ENCODE measurements at regions not wholly inside any gene's neighbourhood (a gene's known extent, or its start where the extent isn't known, plus 50 kb on each side); places are given as distances from the start of the nearest gene placed in this dataset.

- H3K27me3 ChIP-seq: no peaks in the 10 kb centered on the region
- no peak for TF ChIP-seq CTCF (IDR thresholded peaks at IDR 0.05)
- H3K9me3 ChIP-seq: no peaks in the 10 kb centered on the region
- intact Hi-C loops (cut with DNase I): no loop called here
- H3K27ac ChIP-seq: no peak overlapping the region
- H3K36me3 ChIP-seq: no peaks in the 10 kb centered on the region
- DNase-seq (no peak), ATAC-seq (no peak)
- H3K4me1 ChIP-seq: no peaks in the 10 kb centered on the region
- H3K4me3 ChIP-seq: no peak overlapping the region
These were observed 447.8 kb downstream of the INHBA start for GRCh38 chr7:41255113-41255512.

- TF ChIP-seq CTCF (IDR thresholded peaks at IDR 0.05): no peak
- H3K9me3 ChIP-seq: no peaks in the 10 kb centered on the region
- no peak overlapping the region for H3K4me3 ChIP-seq
- no peaks in the 10 kb centered on the region for H3K36me3 ChIP-seq
- intact Hi-C loops (cut with DNase I): no loop called here
- ATAC-seq (no peak), DNase-seq (no peak)
- no peaks in the 10 kb centered on the region for H3K4me1 ChIP-seq
- H3K27ac ChIP-seq: no peak overlapping the region
- H3K27me3 ChIP-seq: no peaks in the 10 kb centered on the region
These were observed 449.9 kb downstream of the INHBA start for GRCh38 chr7:41252957-41253356.

GRCh38 chr7:41252551-41252950 is 450.3 kb downstream of the INHBA start:
- no peak for ATAC-seq
- H3K9me3 ChIP-seq: no peaks in the 10 kb centered on the region
- no peaks in the 10 kb centered on the region for H3K36me3 ChIP-seq
- no peaks in the 10 kb centered on the region for H3K4me1 ChIP-seq
- intact Hi-C loops (cut with DNase I): no loop called here
- no peak for DNase-seq
- H3K27me3 ChIP-seq: no peaks in the 10 kb centered on the region
- no peak overlapping the region for H3K27ac ChIP-seq
- H3K4me3 ChIP-seq: no peak overlapping the region
- TF ChIP-seq CTCF (IDR thresholded peaks at IDR 0.05): no peak

- Histone ChIP-seq H3K27ac (no peak overlapping the region), H3K36me3 (no peaks in the 10 kb centered on the region), H3K9me3 (no peaks in the 10 kb centered on the region), H3K4me1 (no peaks in the 10 kb centered on the region), H3K27me3 (no peaks in the 10 kb centered on the region), H3K4me3 (no peak overlapping the region)
- intact Hi-C loops (cut with DNase I): no loop called here
- ATAC-seq: no peak
- no peak for TF ChIP-seq CTCF (IDR thresholded peaks at IDR 0.05)
- no peak for DNase-seq
These were observed 455.6 kb downstream of the INHBA start for GRCh38 chr7:41247143-41247865.

GRCh38 chr7:41245916-41246315 is 457.0 kb downstream of the INHBA start:
- Histone ChIP-seq H3K9me3 (no peaks in the 10 kb centered on the region), H3K4me3 (no peak overlapping the region), H3K4me1 (no peaks in the 10 kb centered on the region), H3K27ac (no peak overlapping the region), H3K36me3 (no peaks in the 10 kb centered on the region), H3K27me3 (no peaks in the 10 kb centered on the region)
- ATAC-seq: no peak
- intact Hi-C loops (cut with DNase I): no loop called here
- no peak for TF ChIP-seq CTCF (IDR thresholded peaks at IDR 0.05)
- DNase-seq: no peak

GRCh38 chr7:41244246-41244645 is 458.6 kb downstream of the INHBA start:
- no peaks in the 10 kb centered on the region for H3K36me3 ChIP-seq
- TF ChIP-seq CTCF (IDR thresholded peaks at IDR 0.05): no peak
- no peak for ATAC-seq
- no peaks in the 10 kb centered on the region for H3K27me3 ChIP-seq
- intact Hi-C loops (cut with DNase I): no loop called here
- no peak overlapping the region for H3K4me3 ChIP-seq
- H3K4me1 ChIP-seq: no peaks in the 10 kb centered on the region
- DNase-seq: no peak
- H3K27ac ChIP-seq: no peak overlapping the region
- no peaks in the 10 kb centered on the region for H3K9me3 ChIP-seq
